Liver (tissue), 8 donors: ENCODE measurements at regions not wholly inside any gene's neighbourhood (a gene's known extent, or its start where the extent isn't known, plus 50 kb on each side); places are given as distances from the start of the nearest gene placed in this dataset.

Experiments used
- DNase-seq: peaks from one replicate; pipeline ENCODE4 v3.0.0-alpha.2; 2017; ENCODE audit warnings: low spot score
- H3K27ac ChIP-seq, 2 donors: one replicate each; pipeline ENCODE4 v1.7.0; 2013; ENCODE audit warnings: inconsistent platforms in 2 of 2, low read length in 2 of 2, control low read depth in 1 of 2, low read depth in 1 of 2, mild to moderate bottlenecking in 1 of 2
- H3K27me3 ChIP-seq, 4 donors: one replicate each; pipeline versions ENCODE4 v1.6.1 to v1.7.0; 2013; ENCODE audit warnings: low read length in 3 of 4, inconsistent platforms in 1 of 4, mild to moderate bottlenecking in 1 of 4, moderate library complexity in 1 of 4; ENCODE audit not compliant: control insufficient read depth in 4 of 4, insufficient read depth in 4 of 4
- H3K36me3 ChIP-seq, 4 donors: one replicate each; pipeline versions ENCODE4 v1.6.1 to v1.7.0; 2013; ENCODE audit warnings: low read length in 3 of 4, mild to moderate bottlenecking in 3 of 4, low read depth in 1 of 4, moderate library complexity in 1 of 4; ENCODE audit not compliant: control insufficient read depth in 4 of 4, insufficient read depth in 3 of 4
- H3K4me1 ChIP-seq, 4 donors: one replicate each; pipeline versions ENCODE4 v1.6.1 to v1.7.0; 2013; ENCODE audit warnings: low read length in 3 of 4, mild to moderate bottlenecking in 3 of 4, moderate library complexity in 1 of 4; ENCODE audit not compliant: control insufficient read depth in 4 of 4, insufficient read depth in 4 of 4
- H3K4me3 ChIP-seq, 3 donors: one replicate each; pipeline versions ENCODE4 v1.6.1 to v1.7.0; 2013; ENCODE audit warnings: low read length in 3 of 3, control low read depth in 1 of 3, low read depth in 1 of 3, mild to moderate bottlenecking in 1 of 3
- H3K9ac ChIP-seq, 2 donors: one replicate each; pipeline ENCODE4 v1.7.0; 2013; ENCODE audit warnings: low read length in 2 of 2, mild to moderate bottlenecking in 2 of 2, moderate library complexity in 2 of 2, control low read depth in 1 of 2, low read depth in 1 of 2
- H3K9me3 ChIP-seq, 4 donors: one replicate each; pipeline versions ENCODE4 v1.6.1 to v1.7.0; 2013; ENCODE audit warnings: low read length in 3 of 4; ENCODE audit not compliant: control insufficient read depth in 4 of 4
- ATF3 ChIP-seq: IDR thresholded peaks from 2 replicates; pipeline ENCODE4 v1.6.1; 2016; ENCODE audit warnings: antibody characterized with exemption
- CTCF ChIP-seq: fragments of 150-350 bp; IDR thresholded peaks from 2 replicates; pipeline ENCODE4 v1.5.1; 2017; ENCODE audit warnings: improper control_type of control experiment, low read depth, low read length; ENCODE audit not compliant: missing input control
- EGR1 ChIP-seq, 2 donors: IDR thresholded peaks; 2 replicates each; pipeline ENCODE4 v1.6.1; 2016 to 2018; ENCODE audit warnings: antibody characterized with exemption in 2 of 2, low read depth in 2 of 2
- FOXA1 ChIP-seq: IDR thresholded peaks from 2 replicates; pipeline ENCODE4 v1.6.1; 2016; ENCODE audit warnings: antibody characterized with exemption
- FOXA2 ChIP-seq: IDR thresholded peaks from 2 replicates; pipeline ENCODE4 v1.6.1; 2016; ENCODE audit warnings: antibody characterized with exemption
- GABPA ChIP-seq, 2 donors: IDR thresholded peaks in 1 of 2; conservative IDR thresholded peaks in 1 of 2; 2 replicates each; pipeline ENCODE4 v1.6.1; 2016; ENCODE audit warnings: antibody characterized with exemption in 2 of 2, mild to moderate bottlenecking in 1 of 2, moderate library complexity in 1 of 2
- HNF4A ChIP-seq, 2 donors: conservative IDR thresholded peaks; 2 replicates each; pipeline ENCODE4 v1.6.1; 2016; ENCODE audit warnings: antibody characterized with exemption in 2 of 2, mild to moderate bottlenecking in 2 of 2
- HNF4G ChIP-seq: IDR thresholded peaks from 2 replicates; pipeline ENCODE4 v1.6.1; 2016; ENCODE audit warnings: antibody characterized with exemption
- JUND ChIP-seq, 2 donors: IDR thresholded peaks; 2 replicates each; pipeline ENCODE4 v1.6.1; 2016; ENCODE audit warnings: antibody characterized with exemption in 2 of 2
- MAX ChIP-seq: IDR thresholded peaks from 2 replicates; pipeline ENCODE4 v1.6.1; 2016; ENCODE audit warnings: antibody characterized with exemption
- NR2F2 ChIP-seq: IDR thresholded peaks from 2 replicates; pipeline ENCODE4 v1.6.1; 2016; ENCODE audit warnings: antibody characterized with exemption
- RAD21 ChIP-seq, 2 donors: IDR thresholded peaks; 2 replicates each; pipeline ENCODE4 v1.6.1; 2016; ENCODE audit warnings: antibody characterized with exemption in 2 of 2, mild to moderate bottlenecking in 2 of 2
- REST ChIP-seq: IDR thresholded peaks from 2 replicates; pipeline ENCODE4 v1.6.1; 2016; ENCODE audit warnings: antibody characterized with exemption, mild to moderate bottlenecking
- RXRA ChIP-seq, 2 donors: IDR thresholded peaks; 2 replicates each; pipeline ENCODE4 v1.6.1; 2017 to 2018; ENCODE audit warnings: antibody characterized with exemption in 2 of 2, mild to moderate bottlenecking in 1 of 2
- SP1 ChIP-seq: IDR thresholded peaks from 2 replicates; pipeline ENCODE4 v1.6.1; 2018; ENCODE audit warnings: antibody characterized with exemption, mild to moderate bottlenecking
- TAF1 ChIP-seq: conservative IDR thresholded peaks from 2 replicates; pipeline ENCODE4 v1.6.1; 2016; ENCODE audit warnings: antibody characterized with exemption, mild to moderate bottlenecking
- YY1 ChIP-seq: IDR thresholded peaks from 2 replicates; pipeline ENCODE4 v1.6.1; 2016; ENCODE audit warnings: antibody characterized with exemption, mild to moderate bottlenecking
- ZBTB33 ChIP-seq: IDR thresholded peaks from 2 replicates; pipeline ENCODE4 v1.6.1; 2016; ENCODE audit warnings: antibody characterized with exemption
- WGBS: extraction: QIAGEN DNeasy Blood & Tissue Kit; methylation state at CpG from one replicate; pipeline ENCODE4 v1.1.7; 2013; 5-methylcytosine and 5-hydroxymethylcytosine counted together
- donor health status: healthy.
- donor health status: healthy.
- donor health status: healthy.
- donor health status: healthy.
- donor health status: healthy.

- Histone ChIP-seq H3K27ac (no peak overlapping the region), H3K9me3 (peaks cover 0 to 2% (median 0%) of the 10 kb centered on the region in 4 donors), H3K9ac (no peak overlapping the region), H3K36me3 (no peaks in the 10 kb centered on the region), H3K4me3 (no peak overlapping the region), H3K27me3 (no peaks in the 10 kb centered on the region), H3K4me1 (peaks cover 1 to 10% (median 5%) of the 10 kb centered on the region in 4 donors)
- TF ChIP-seq EGR1 (IDR thresholded peaks at IDR 0.05; ENCODE audit: low read depth in 2 of 2) (no peak), ATF3 (no peak), SP1 (no peak), YY1 (no peak), JUND (IDR thresholded peaks at IDR 0.05) (no peak), HNF4A (conservative IDR thresholded peaks at IDR 0.05) (no peak), HNF4G (no peak), TAF1 (no peak), FOXA2 (no peak)
- WGBS, result 75% methylated on average over 17 of the region's 17 CpGs
- no peak for DNase-seq
Observed at GRCh38 chr12:113762882-113763816, 203.0 kb downstream of the RBM19 start.

- Histone ChIP-seq H3K36me3 (no peaks in the 10 kb centered on the region), H3K9ac (no peak overlapping the region), H3K4me3 (no peak overlapping the region), H3K9me3 (peaks cover 0 to 2% (median 0%) of the 10 kb centered on the region in 4 donors), H3K27me3 (no peaks in the 10 kb centered on the region), H3K4me1 (peaks cover 1 to 10% (median 5%) of the 10 kb centered on the region in 4 donors), H3K27ac (no peak overlapping the region)
- DNase-seq, result no peak
- no peak for TF ChIP-seq RXRA (IDR thresholded peaks at IDR 0.05)
- no peak for TF ChIP-seq FOXA2
- no peak for TF ChIP-seq TAF1
- TF ChIP-seq HNF4A (conservative IDR thresholded peaks at IDR 0.05), result no peak
- TF ChIP-seq REST, result no peak
- no peak for TF ChIP-seq GABPA (IDR thresholded peaks at IDR 0.05 in 1 of 2, conservative IDR thresholded peaks at IDR 0.05 in 1 of 2)
- TF ChIP-seq YY1, result no peak
- no peak for TF ChIP-seq HNF4G
- no peak for TF ChIP-seq RAD21 (IDR thresholded peaks at IDR 0.05)
- no peak for TF ChIP-seq MAX
- no peak for TF ChIP-seq SP1
- TF ChIP-seq CTCF, result no peak
- no peak for TF ChIP-seq JUND (IDR thresholded peaks at IDR 0.05)
- TF ChIP-seq FOXA1, result no peak
- no peak for TF ChIP-seq ZBTB33
- no peak for TF ChIP-seq NR2F2
- no peak for TF ChIP-seq EGR1 (IDR thresholded peaks at IDR 0.05; ENCODE audit: low read depth in 2 of 2)
- 30% methylated on average over 19 of the region's 19 CpGs for WGBS
Observed at GRCh38 chr12:113762155-113762881, 203.8 kb downstream of the RBM19 start.
